AG10803 (cell line): ENCODE measurements at regions not wholly inside any gene's neighbourhood (a gene's known extent, or its start where the extent isn't known, plus 50 kb on each side); places are given as distances from the start of the nearest gene placed in this dataset.
"Not testable (repeated sequence)": the region's sequence is repeated elsewhere in the genome, so short reads cannot be mapped to it uniquely, and the experiment has no call there.

ENCODE experiments used
- DNase-seq: peaks from one replicate; pipeline ENCODE4 v3.0.0; 2010; ENCODE audit warnings: low read depth
- H3K4me3 ChIP-seq: 2 replicates; pipeline ENCODE4 v1.5.1; 2011; ENCODE audit warnings: mild to moderate bottlenecking, low read length, control low read depth
- CTCF ChIP-seq: conservative IDR thresholded peaks from 2 replicates; pipeline ENCODE4 v1.5.1; 2011; ENCODE audit warnings: mild to moderate bottlenecking, low read length, control low read depth, inconsistent platforms

GRCh38 chr4:171519457-171519856 lies 293.7 kb upstream of the GALNTL6 start:
- no peak overlapping the region for H3K4me3 ChIP-seq
- DNase-seq: no peak
- no peak for TF ChIP-seq CTCF

- DNase-seq: no peak
- H3K4me3 ChIP-seq: no peak overlapping the region
- TF ChIP-seq CTCF: no peak
Observed at GRCh38 chr4:171517883-171518282, 295.3 kb upstream of the GALNTL6 start.

GRCh38 chr4:171516694-171517093 lies 296.5 kb upstream of the GALNTL6 start:
- no peak for TF ChIP-seq CTCF
- no peak overlapping the region for H3K4me3 ChIP-seq
- no peak for DNase-seq

- H3K4me3 ChIP-seq: no peak overlapping the region
- DNase-seq: no peak
- TF ChIP-seq CTCF: no peak
Observed at GRCh38 chr4:171484681-171485080, 328.5 kb upstream of the GALNTL6 start.

- no peak overlapping the region for H3K4me3 ChIP-seq
- no peak for TF ChIP-seq CTCF
- DNase-seq: no peak
Observed at GRCh38 chr4:171478181-171478580, 335.0 kb upstream of the GALNTL6 start.

GRCh38 chr4:171475111-171475510 lies 338.1 kb upstream of the GALNTL6 start:
- not testable (repeated sequence) for H3K4me3 ChIP-seq, DNase-seq

GRCh38 chr4:171473155-171473554 lies 340.0 kb upstream of the GALNTL6 start:
- DNase-seq: no peak
- TF ChIP-seq CTCF: no peak
- H3K4me3 ChIP-seq: no peak overlapping the region

GRCh38 chr4:171472230-171472629 lies 341.0 kb upstream of the GALNTL6 start:
- DNase-seq: no peak
- no peak for TF ChIP-seq CTCF
- no peak overlapping the region for H3K4me3 ChIP-seq
